Panc1 (cell line): ENCODE measurements at regions not wholly inside any gene's neighbourhood (a gene's known extent, or its start where the extent isn't known, plus 50 kb on each side); places are given as distances from the start of the nearest gene placed in this dataset.

Experiments used
- ATAC-seq: fragments of 200-7000 bp; cut with Tn5 transposase; 2 replicates; pipeline ENCODE4 v1.9.1; 2020; ENCODE audit warnings: mild to moderate bottlenecking, moderate library complexity
- BruUV-seq: library from RNA; stranded (reverse); fragments of 400-500 nt; replicated peaks from 2 replicates; lab custom pipeline; 2021; lab: Mats Ljungman, UMichigan
- CTCF ChIA-PET: fragments of 300-600 bp; sonication (Branson Sonifier 250); formaldehyde crosslinking; loops from one replicate; lab custom pipeline; 2022; ENCODE audit warnings: antibody characterized with exemption; lab: Charles Lee
- POLR2A ChIA-PET: fragments of 300-600 bp; sonication (Branson Sonifier 250); formaldehyde crosslinking; loops from one replicate; lab custom pipeline; 2022; ENCODE audit warnings: antibody characterized with exemption; lab: Charles Lee
- DNase-seq: peaks from one replicate; pipeline ENCODE4 v3.0.0-alpha.2; 2010; ENCODE audit warnings: low read depth, low spot score
- H3K27ac ChIP-seq: 2 replicates; pipeline ENCODE4 v1.5.1; 2011; ENCODE audit warnings: mild to moderate bottlenecking, low read length, inconsistent platforms
- H3K27me3 ChIP-seq: fragments of 200-500 bp; sonication (Bioruptor generic); 2 replicates; pipeline ENCODE4 v1.6.0; 2014; ENCODE audit warnings: low read length, inconsistent platforms; ENCODE audit not compliant: control insufficient read depth, insufficient read depth
- H3K36me3 ChIP-seq: fragments of 200-500 bp; sonication (Bioruptor generic); 2 replicates; pipeline ENCODE4 v1.5.1; 2014; ENCODE audit warnings: inconsistent platforms, mild to moderate bottlenecking, low read length, moderate library complexity; ENCODE audit not compliant: control insufficient read depth, insufficient read depth
- H3K4me1 ChIP-seq: 2 replicates; pipeline ENCODE4 v1.5.1; 2011; ENCODE audit warnings: inconsistent platforms, mild to moderate bottlenecking, low read length, moderate library complexity; ENCODE audit not compliant: control insufficient read depth, insufficient read depth
- H3K4me3 ChIP-seq, 2 experiments: 2 replicates each; pipeline ENCODE4 v1.5.1; 2011 to 2012; ENCODE audit warnings: low read depth in 2 of 2, low read length in 2 of 2, mild to moderate bottlenecking in 2 of 2, inconsistent platforms in 1 of 2, moderate library complexity in 1 of 2
- H3K9me3 ChIP-seq: fragments of 200-500 bp; sonication (Bioruptor generic); 2 replicates; pipeline ENCODE4 v1.5.1; 2014; ENCODE audit warnings: low read depth, mild to moderate bottlenecking, inconsistent platforms, low read length, moderate library complexity; ENCODE audit not compliant: control insufficient read depth, insufficient read depth
- CTCF ChIP-seq: fragments of 450-650 bp; IDR thresholded peaks from 2 replicates; pipeline ENCODE4 v1.5.1; 2017; ENCODE audit warnings: mild to moderate bottlenecking
- POLR2AphosphoS5 ChIP-seq: IDR thresholded peaks from 2 replicates; pipeline ENCODE4 v1.6.1; 2012; ENCODE audit warnings: mild to moderate bottlenecking, low read depth, low read length, moderate library complexity
- REST ChIP-seq, 2 experiments: IDR thresholded peaks; 2 replicates each; pipeline ENCODE4 v1.6.1; 2011 to 2012; ENCODE audit warnings: low read depth in 2 of 2, control low read depth in 1 of 2, low read length in 1 of 2, mild to moderate bottlenecking in 1 of 2, moderate library complexity in 1 of 2; ENCODE audit not compliant: insufficient read depth in 1 of 2
- SIN3A ChIP-seq: IDR thresholded peaks from 2 replicates; pipeline ENCODE4 v1.6.1; 2012; ENCODE audit warnings: low read depth, mild to moderate bottlenecking, low read length, moderate library complexity, borderline replicate concordance; ENCODE audit not compliant: insufficient read depth
- TCF7L2 ChIP-seq: IDR thresholded peaks from 2 replicates; pipeline ENCODE4 v1.6.1; 2011; ENCODE audit warnings: mild to moderate bottlenecking, low read depth, low read length, inconsistent platforms
- in situ Hi-C: cut with HindIII; loops from 2 replicates; pipeline ENCODE4 v1.10.0; 2016; ENCODE audit warnings: low sequenced_read_pairs, low pct_unique_long_range_greater_than_20kb
- intact Hi-C: fragments of 100-400 bp; cut with micrococcal nuclease; formaldehyde crosslinking; loops from one replicate; pipeline ENCODE4 v1.10.0; 2022; ENCODE audit not compliant: unreplicated experiment

GRCh38 chr6:66149132-66149531 is 442.1 kb upstream of the EYS start:
- no peaks in the 10 kb centered on the region for H3K9me3 ChIP-seq
- in situ Hi-C loops: no loop called here
- no peaks in the 10 kb centered on the region for H3K27me3 ChIP-seq
- DNase-seq (no peak), ATAC-seq (no peak)
- H3K27ac ChIP-seq: no peak overlapping the region
- ChIA-PET CTCF (no interaction called here), POLR2A (no interaction called here)
- H3K4me1 ChIP-seq: no peaks in the 10 kb centered on the region
- no peak for TF ChIP-seq CTCF
- TF ChIP-seq SIN3A: no peak
- no peak for TF ChIP-seq TCF7L2
- no peak for TF ChIP-seq REST (IDR thresholded peaks at IDR 0.05; ENCODE audit: insufficient read depth in 1 of 2, low read depth in 2 of 2, low read length in 1 of 2)
- TF ChIP-seq POLR2AphosphoS5: no peak
- H3K36me3 ChIP-seq: no peaks in the 10 kb centered on the region
- no TSS peak for BruUV-seq
- no peak overlapping the region for H3K4me3 ChIP-seq
- intact Hi-C loops: no loop called here

GRCh38 chr6:66145867-66146266 is 438.8 kb upstream of the EYS start:
- in situ Hi-C loops (no loop called here), intact Hi-C loops (no loop called here)
- CTCF ChIA-PET: no interaction called here
- BruUV-seq: no TSS peak
- no peaks in the 10 kb centered on the region for H3K9me3 ChIP-seq
- POLR2A ChIA-PET: no interaction called here
- DNase-seq (no peak), ATAC-seq (no peak)
- no peak overlapping the region for H3K27ac ChIP-seq
- H3K27me3 ChIP-seq: no peaks in the 10 kb centered on the region
- TF ChIP-seq TCF7L2 (no peak), CTCF (no peak), REST (IDR thresholded peaks at IDR 0.05; ENCODE audit: insufficient read depth in 1 of 2, low read depth in 2 of 2, low read length in 1 of 2) (no peak)
- H3K4me1 ChIP-seq: no peaks in the 10 kb centered on the region
- no peaks in the 10 kb centered on the region for H3K36me3 ChIP-seq
- no peak overlapping the region for H3K4me3 ChIP-seq
